ENCODE measurements at regions not wholly inside any gene's neighbourhood (a gene's known extent, or its start where the extent isn't known, plus 50 kb on each side); places are given as distances from the start of the nearest gene placed in this dataset.
"Not testable (repeated sequence)": the region's sequence is repeated elsewhere in the genome, so short reads cannot be mapped to it uniquely, and the experiment has no call there.

GRCh38 chr13:44710576-44710975 lies 134.4 kb upstream of the TSC22D1 start:
- DNase-seq = no peak
- no peaks in the 10 kb centered on the region for H3K9me3 ChIP-seq
- H3K36me3 ChIP-seq (ENCODE audit: insufficient read depth in 1 of 2, low read depth in 1 of 2) = no peaks in the 10 kb centered on the region
- H3K4me1 ChIP-seq = peaks cover 22% of the 10 kb centered on the region
- TF ChIP-seq CTCF (IDR thresholded peaks at IDR 0.05) = no peak
- no peaks in the 10 kb centered on the region for H3K27me3 ChIP-seq (ENCODE audit: insufficient read depth in 3 of 3, low read length in 2 of 3)
- 77 to 81% (median 79%) methylated on average over 2 of the region's 2 CpGs for WGBS, 3 donors
- H3K4me3 ChIP-seq = no peak overlapping the region
- intact Hi-C loops (cut with DNase I) = no loop called here
- no peak overlapping the region for H3K27ac ChIP-seq
- peak; percentile 66 to 80 (median 68) for ATAC-seq

- 84 to 98% (median 89%) methylated on average over 3 of the region's 3 CpGs for WGBS, 3 donors
- H3K9me3 ChIP-seq; H3K27ac ChIP-seq; H3K27me3 ChIP-seq (ENCODE audit: insufficient read depth in 3 of 3, low read length in 2 of 3); H3K36me3 ChIP-seq (ENCODE audit: insufficient read depth in 1 of 2, low read depth in 1 of 2); DNase-seq; ATAC-seq; intact Hi-C loops (cut with DNase I); H3K4me1 ChIP-seq; H3K4me3 ChIP-seq: not testable (repeated sequence)
Observed at GRCh38 chr13:44704811-44705210, 128.7 kb upstream of the TSC22D1 start.

- Histone ChIP-seq H3K36me3 (ENCODE audit: insufficient read depth in 1 of 2, low read depth in 1 of 2) (no peaks in the 10 kb centered on the region), H3K27ac (no peak overlapping the region), H3K4me1 (no peaks in the 10 kb centered on the region), H3K9me3 (no peaks in the 10 kb centered on the region), H3K4me3 (no peak overlapping the region), H3K27me3 (ENCODE audit: insufficient read depth in 3 of 3, low read length in 2 of 3) (no peaks in the 10 kb centered on the region)
- DNase-seq = no peak
- intact Hi-C loops (cut with DNase I) = no loop called here
- WGBS, 3 donors = 83 to 88% (median 83%) methylated on average over 3 of the region's 3 CpGs
- no peak for TF ChIP-seq CTCF (IDR thresholded peaks at IDR 0.05)
- peak in 2 of 4 donors; percentile 57 to 66 for ATAC-seq
Observed at GRCh38 chr13:44703371-44703770, 127.2 kb upstream of the TSC22D1 start.

GRCh38 chr13:44698066-44698465 lies 121.9 kb upstream of the TSC22D1 start:
- H3K4me1 ChIP-seq = peaks cover 24% of the 10 kb centered on the region
- no peak for TF ChIP-seq CTCF (IDR thresholded peaks at IDR 0.05)
- no peak for ATAC-seq
- no peaks in the 10 kb centered on the region for H3K27me3 ChIP-seq (ENCODE audit: insufficient read depth in 3 of 3, low read length in 2 of 3)
- H3K27ac ChIP-seq = peak overlapping the region; percentile 76
- WGBS, 3 donors = 48 to 63% (median 50%) methylated on average over 7 of the region's 7 CpGs
- H3K36me3 ChIP-seq (ENCODE audit: insufficient read depth in 1 of 2, low read depth in 1 of 2) = no peaks in the 10 kb centered on the region
- H3K4me3 ChIP-seq = no peak overlapping the region
- H3K9me3 ChIP-seq = no peaks in the 10 kb centered on the region
- DNase-seq = no peak
- intact Hi-C loops (cut with DNase I) = no loop called here

GRCh38 chr13:44697058-44697457 lies 120.9 kb upstream of the TSC22D1 start:
- 5 to 50% (median 32%) methylated on average over 1 of the region's 1 CpG for WGBS, 3 donors
- no peak for TF ChIP-seq CTCF (IDR thresholded peaks at IDR 0.05)
- Histone ChIP-seq H3K27me3 (ENCODE audit: insufficient read depth in 3 of 3, low read length in 2 of 3) (no peaks in the 10 kb centered on the region), H3K4me1 (peaks cover 24% of the 10 kb centered on the region), H3K4me3 (no peak overlapping the region), H3K27ac (peak overlapping the region; percentile 76), H3K36me3 (ENCODE audit: insufficient read depth in 1 of 2, low read depth in 1 of 2) (no peaks in the 10 kb centered on the region), H3K9me3 (no peaks in the 10 kb centered on the region)
- DNase-seq = no peak
- ATAC-seq = peak; percentile 37 to 66 (median 46)
- intact Hi-C loops (cut with DNase I) = no loop called here
